HTR-8/SVneo (cell line): ENCODE measurements at regions not wholly inside any gene's neighbourhood (a gene's known extent, or its start where the extent isn't known, plus 50 kb on each side); places are given as distances from the start of the nearest gene placed in this dataset.
A peak's percentile ranks its signal among the peaks of the same experiment; 100 is the strongest.

Source experiments
- DNase-seq: peaks from one replicate; pipeline ENCODE4 v3.0.0; 2011; ENCODE audit warnings: low spot score, mixed read lengths; ENCODE audit not compliant: insufficient read length
- FAIRE-seq: peaks from 2 replicates; lab custom pipeline; 2011; peaks lifted over from hg19 to GRCh38; lab: Jason Lieb, UNC

GRCh38 chr20:11550657-11551338, 366.9 kb upstream of the BTBD3 start:
- DNase-seq: no peak
- no peak for FAIRE-seq

- FAIRE-seq (no peak), DNase-seq (no peak)
These were observed 366.2 kb upstream of the BTBD3 start for GRCh38 chr20:11551479-11551878.

GRCh38 chr20:11553603-11554002, 364.1 kb upstream of the BTBD3 start:
- DNase-seq: no peak

GRCh38 chr20:11555510-11555909, 362.2 kb upstream of the BTBD3 start:
- FAIRE-seq (no peak), DNase-seq (no peak)

More at GRCh38 chr20:11553603-11554002, 364.1 kb upstream of the BTBD3 start:
- FAIRE-seq: no peak

- FAIRE-seq (no peak), DNase-seq (no peak)
These were observed 361.3 kb upstream of the BTBD3 start for GRCh38 chr20:11556410-11556809.

GRCh38 chr20:11564491-11564890, 353.2 kb upstream of the BTBD3 start:
- FAIRE-seq: no peak
- no peak for DNase-seq

GRCh38 chr20:11569163-11569562, 348.5 kb upstream of the BTBD3 start:
- DNase-seq: no peak

GRCh38 chr20:11573507-11573906, 344.2 kb upstream of the BTBD3 start:
- no peak for DNase-seq
- no peak for FAIRE-seq

More at GRCh38 chr20:11569163-11569562, 348.5 kb upstream of the BTBD3 start:
- no peak for FAIRE-seq

- DNase-seq: no peak
- FAIRE-seq: no peak
These were observed 336.4 kb upstream of the BTBD3 start for GRCh38 chr20:11581271-11581670.

GRCh38 chr20:11582060-11582459, 335.6 kb upstream of the BTBD3 start:
- no peak for FAIRE-seq
- no peak for DNase-seq

- FAIRE-seq: no peak
- DNase-seq: peak; percentile 3
These were observed 331.8 kb upstream of the BTBD3 start for GRCh38 chr20:11585752-11586352.

- no peak for DNase-seq
- no peak for FAIRE-seq
These were observed 328.8 kb upstream of the BTBD3 start for GRCh38 chr20:11588875-11589274.

GRCh38 chr20:11591965-11592364, 325.7 kb upstream of the BTBD3 start:
- FAIRE-seq: no peak

GRCh38 chr20:11604339-11604738, 313.4 kb upstream of the BTBD3 start:
- no peak for DNase-seq
- no peak for FAIRE-seq

More at GRCh38 chr20:11591965-11592364, 325.7 kb upstream of the BTBD3 start:
- DNase-seq: no peak

- FAIRE-seq (no peak), DNase-seq (no peak)
These were observed 310.6 kb upstream of the BTBD3 start for GRCh38 chr20:11607047-11607446.

- FAIRE-seq: no peak
- no peak for DNase-seq
These were observed 309.0 kb upstream of the BTBD3 start for GRCh38 chr20:11608736-11609135.

- DNase-seq (no peak), FAIRE-seq (no peak)
These were observed 293.0 kb upstream of the BTBD3 start for GRCh38 chr20:11624704-11625103.

- no peak for DNase-seq
- no peak for FAIRE-seq
These were observed 291.1 kb upstream of the BTBD3 start for GRCh38 chr20:11626551-11626950.

GRCh38 chr20:11642866-11643265, 274.8 kb upstream of the BTBD3 start:
- no peak for DNase-seq
- FAIRE-seq: no peak

GRCh38 chr20:11646359-11646758, 271.3 kb upstream of the BTBD3 start:
- no peak for FAIRE-seq
- no peak for DNase-seq

GRCh38 chr20:11650566-11650965, 267.1 kb upstream of the BTBD3 start:
- DNase-seq (no peak), FAIRE-seq (no peak)

- DNase-seq: no peak
- FAIRE-seq: no peak
These were observed 266.6 kb upstream of the BTBD3 start for GRCh38 chr20:11651138-11651537.
